Panc1 (cell line): ENCODE measurements at regions not wholly inside any gene's neighbourhood (a gene's known extent, or its start where the extent isn't known, plus 50 kb on each side); places are given as distances from the start of the nearest gene placed in this dataset.

Experiments
- ATAC-seq: fragments of 200-7000 bp; cut with Tn5 transposase; 2 replicates; pipeline ENCODE4 v1.9.1; 2020; ENCODE audit warnings: mild to moderate bottlenecking, moderate library complexity
- BruUV-seq: library from RNA; stranded (reverse); fragments of 400-500 nt; replicated peaks from 2 replicates; lab custom pipeline; 2021; lab: Mats Ljungman, UMichigan
- CTCF ChIA-PET: fragments of 300-600 bp; sonication (Branson Sonifier 250); formaldehyde crosslinking; loops from one replicate; lab custom pipeline; 2022; ENCODE audit warnings: antibody characterized with exemption; lab: Charles Lee
- POLR2A ChIA-PET: fragments of 300-600 bp; sonication (Branson Sonifier 250); formaldehyde crosslinking; loops from one replicate; lab custom pipeline; 2022; ENCODE audit warnings: antibody characterized with exemption; lab: Charles Lee
- DNase-seq: peaks from one replicate; pipeline ENCODE4 v3.0.0-alpha.2; 2010; ENCODE audit warnings: low read depth, low spot score
- H3K27ac ChIP-seq: 2 replicates; pipeline ENCODE4 v1.5.1; 2011; ENCODE audit warnings: mild to moderate bottlenecking, low read length, inconsistent platforms
- H3K27me3 ChIP-seq: fragments of 200-500 bp; sonication (Bioruptor generic); 2 replicates; pipeline ENCODE4 v1.6.0; 2014; ENCODE audit warnings: low read length, inconsistent platforms; ENCODE audit not compliant: control insufficient read depth, insufficient read depth
- H3K36me3 ChIP-seq: fragments of 200-500 bp; sonication (Bioruptor generic); 2 replicates; pipeline ENCODE4 v1.5.1; 2014; ENCODE audit warnings: inconsistent platforms, mild to moderate bottlenecking, low read length, moderate library complexity; ENCODE audit not compliant: control insufficient read depth, insufficient read depth
- H3K4me1 ChIP-seq: 2 replicates; pipeline ENCODE4 v1.5.1; 2011; ENCODE audit warnings: inconsistent platforms, mild to moderate bottlenecking, low read length, moderate library complexity; ENCODE audit not compliant: control insufficient read depth, insufficient read depth
- H3K4me3 ChIP-seq, 2 experiments: 2 replicates each; pipeline ENCODE4 v1.5.1; 2011 to 2012; ENCODE audit warnings: low read depth in 2 of 2, low read length in 2 of 2, mild to moderate bottlenecking in 2 of 2, inconsistent platforms in 1 of 2, moderate library complexity in 1 of 2
- H3K9me3 ChIP-seq: fragments of 200-500 bp; sonication (Bioruptor generic); 2 replicates; pipeline ENCODE4 v1.5.1; 2014; ENCODE audit warnings: low read depth, mild to moderate bottlenecking, inconsistent platforms, low read length, moderate library complexity; ENCODE audit not compliant: control insufficient read depth, insufficient read depth
- CTCF ChIP-seq: fragments of 450-650 bp; IDR thresholded peaks from 2 replicates; pipeline ENCODE4 v1.5.1; 2017; ENCODE audit warnings: mild to moderate bottlenecking
- POLR2AphosphoS5 ChIP-seq: IDR thresholded peaks from 2 replicates; pipeline ENCODE4 v1.6.1; 2012; ENCODE audit warnings: mild to moderate bottlenecking, low read depth, low read length, moderate library complexity
- REST ChIP-seq, 2 experiments: IDR thresholded peaks; 2 replicates each; pipeline ENCODE4 v1.6.1; 2011 to 2012; ENCODE audit warnings: low read depth in 2 of 2, control low read depth in 1 of 2, low read length in 1 of 2, mild to moderate bottlenecking in 1 of 2, moderate library complexity in 1 of 2; ENCODE audit not compliant: insufficient read depth in 1 of 2
- SIN3A ChIP-seq: IDR thresholded peaks from 2 replicates; pipeline ENCODE4 v1.6.1; 2012; ENCODE audit warnings: low read depth, mild to moderate bottlenecking, low read length, moderate library complexity, borderline replicate concordance; ENCODE audit not compliant: insufficient read depth
- TCF7L2 ChIP-seq: IDR thresholded peaks from 2 replicates; pipeline ENCODE4 v1.6.1; 2011; ENCODE audit warnings: mild to moderate bottlenecking, low read depth, low read length, inconsistent platforms
- in situ Hi-C: cut with HindIII; loops from 2 replicates; pipeline ENCODE4 v1.10.0; 2016; ENCODE audit warnings: low sequenced_read_pairs, low pct_unique_long_range_greater_than_20kb
- intact Hi-C: fragments of 100-400 bp; cut with micrococcal nuclease; formaldehyde crosslinking; loops from one replicate; pipeline ENCODE4 v1.10.0; 2022; ENCODE audit not compliant: unreplicated experiment

- no peak for TF ChIP-seq CTCF
- no peak for TF ChIP-seq REST (IDR thresholded peaks at IDR 0.05; ENCODE audit: insufficient read depth in 1 of 2, low read depth in 2 of 2, low read length in 1 of 2)
- no peak for TF ChIP-seq TCF7L2
- TF ChIP-seq POLR2AphosphoS5 = no peak
- TF ChIP-seq SIN3A = no peak
- no TSS peak for BruUV-seq
- no peak overlapping the region for H3K4me3 ChIP-seq
- H3K4me1 ChIP-seq = peaks cover 40% of the 10 kb centered on the region
- H3K36me3 ChIP-seq = no peaks in the 10 kb centered on the region
- intact Hi-C loops = loop anchor here (5.0 to 10.0 kb wide), 4 partner anchors 114 to 588 kb away; no protein-coding TSS in a partner anchor
- H3K27ac ChIP-seq = peak overlapping the region; percentile 93
- DNase-seq (no peak), ATAC-seq (no peak)
- CTCF ChIA-PET = no interaction called here
- no peaks in the 10 kb centered on the region for H3K9me3 ChIP-seq
- in situ Hi-C loops = no loop called here
- POLR2A ChIA-PET = no interaction called here
- no peaks in the 10 kb centered on the region for H3K27me3 ChIP-seq
Measured at GRCh38 chr3:177476495-177476894, 279.2 kb upstream of the TBL1XR1 start.

- Histone ChIP-seq H3K36me3 (no peaks in the 10 kb centered on the region), H3K4me3 (no peak overlapping the region), H3K27ac (peak overlapping the region; percentile 93), H3K4me1 (peaks cover 40% of the 10 kb centered on the region), H3K9me3 (no peaks in the 10 kb centered on the region), H3K27me3 (no peaks in the 10 kb centered on the region)
- TF ChIP-seq POLR2AphosphoS5 = no peak
- no peak for TF ChIP-seq CTCF
- no peak for TF ChIP-seq SIN3A
- TF ChIP-seq REST (IDR thresholded peaks at IDR 0.05; ENCODE audit: insufficient read depth in 1 of 2, low read depth in 2 of 2, low read length in 1 of 2) = no peak
- no peak for TF ChIP-seq TCF7L2
- in situ Hi-C loops = no loop called here
- DNase-seq (no peak), ATAC-seq (no peak)
- ChIA-PET CTCF (no interaction called here), POLR2A (no interaction called here)
- intact Hi-C loops = loop anchor here (5.0 to 10.0 kb wide), 4 partner anchors 115 to 588 kb away; no protein-coding TSS in a partner anchor
- BruUV-seq = no TSS peak
Measured at GRCh38 chr3:177476921-177477435, 279.7 kb upstream of the TBL1XR1 start.
